ENCODE measurements at regions not wholly inside any gene's neighbourhood (a gene's known extent, or its start where the extent isn't known, plus 50 kb on each side); places are given as distances from the start of the nearest gene placed in this dataset.

DNA sequence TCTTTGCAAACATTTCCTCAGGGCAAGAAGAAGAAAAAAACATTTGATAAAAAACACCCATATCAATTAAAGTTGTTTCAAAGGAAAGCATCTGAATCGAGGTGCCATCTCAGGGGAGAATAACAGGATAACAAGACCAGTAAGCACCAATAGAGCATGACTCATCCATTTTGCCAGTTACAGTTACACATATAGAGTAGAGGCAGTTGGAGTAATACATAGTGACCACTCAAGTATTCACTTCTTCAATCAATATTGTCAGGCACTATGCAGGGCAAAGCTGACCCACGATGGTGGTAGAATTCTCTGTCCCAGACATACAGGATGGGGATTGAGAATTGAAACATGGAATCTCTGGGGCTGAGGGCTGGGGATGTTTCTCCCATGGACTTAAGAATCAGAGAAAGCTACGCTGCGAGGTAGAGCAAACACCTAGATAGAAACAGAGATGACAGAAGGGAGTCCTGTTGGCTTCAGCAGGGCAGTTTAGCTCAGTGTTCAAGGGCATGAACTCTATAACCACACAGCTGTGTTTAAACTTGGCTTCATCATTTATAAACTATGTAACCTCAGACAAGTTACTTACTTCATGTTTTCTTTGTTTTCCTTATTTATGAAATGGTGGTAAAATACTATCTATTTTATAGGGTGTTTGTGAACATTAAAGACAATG lies 186.4 kb upstream of the NANOGP8 start:
- H2AFZ ChIP-seq (ENCODE audit: low read depth, low read length): no peak overlapping the region
- no peak overlapping the region for H3K9ac ChIP-seq (replicated peaks; ENCODE audit: extremely low read depth, insufficient read depth, low read length)
- H3K27ac ChIP-seq (ENCODE audit: insufficient read depth, low read depth, low read length): no peak overlapping the region
- no peaks in the 10 kb centered on the region for H3K9me3 ChIP-seq (replicated peaks; ENCODE audit: control insufficient read depth, insufficient read depth, low read length)
- DNase-seq (ENCODE audit: low read depth, low spot score) (no peak), FAIRE-seq (no peak)
- no TSS peak for BruUV-seq (replicated peaks)
- H3K36me3 ChIP-seq (ENCODE audit: control insufficient read depth in 2 of 2, extremely low read depth in 1 of 2, insufficient read depth in 2 of 2, low read length in 2 of 2): no peaks in the 10 kb centered on the region
- ChIA-PET POLR2A (no interaction called here), CTCF (interaction anchor here (1.3 kb wide), 1 partner anchor 17 kb away, joined by 4 read pairs; no protein-coding TSS in a partner anchor)
- H3K79me2 ChIP-seq (ENCODE audit: control insufficient read depth, insufficient read depth, low read length): no peaks in the 10 kb centered on the region
- no peaks in the 10 kb centered on the region for H4K20me1 ChIP-seq (replicated peaks; ENCODE audit: control insufficient read depth, extremely low read depth, insufficient read depth, low read length)
- TF ChIP-seq JUN (IDR thresholded peaks at IDR 0.05; ENCODE audit: borderline replicate concordance, insufficient read depth, insufficient read length, low read depth) (peak; percentile 27), GATA2 (IDR thresholded peaks at IDR 0.05; ENCODE audit: insufficient read depth, insufficient read length, low read depth, low read length) (no peak)
- intact Hi-C loops (cut with micrococcal nuclease): no loop called here
- dilution Hi-C loops (cut with MboI; ENCODE audit: extremely low pct_ligation_motif_present, low sequenced_read_pairs): no loop called here
- H3K9me1 ChIP-seq (replicated peaks; ENCODE audit: control insufficient read depth, extremely low read depth, insufficient read depth, low read length): no peaks in the 10 kb centered on the region
- H3K4me1 ChIP-seq (ENCODE audit: control insufficient read depth, extremely low read depth, insufficient read depth, low read length): no peaks in the 10 kb centered on the region
- no peak overlapping the region for H3K4me2 ChIP-seq (ENCODE audit: insufficient read depth, low read length)
- no peaks in the 10 kb centered on the region for H3K27me3 ChIP-seq (ENCODE audit: control insufficient read depth in 2 of 2, insufficient read depth in 2 of 2, low read length in 2 of 2)
- no peak overlapping the region for H3K4me3 ChIP-seq (replicated peaks in 1 of 3; ENCODE audit: insufficient read depth in 1 of 3, low read depth in 1 of 3, low read length in 3 of 3)

DNA sequence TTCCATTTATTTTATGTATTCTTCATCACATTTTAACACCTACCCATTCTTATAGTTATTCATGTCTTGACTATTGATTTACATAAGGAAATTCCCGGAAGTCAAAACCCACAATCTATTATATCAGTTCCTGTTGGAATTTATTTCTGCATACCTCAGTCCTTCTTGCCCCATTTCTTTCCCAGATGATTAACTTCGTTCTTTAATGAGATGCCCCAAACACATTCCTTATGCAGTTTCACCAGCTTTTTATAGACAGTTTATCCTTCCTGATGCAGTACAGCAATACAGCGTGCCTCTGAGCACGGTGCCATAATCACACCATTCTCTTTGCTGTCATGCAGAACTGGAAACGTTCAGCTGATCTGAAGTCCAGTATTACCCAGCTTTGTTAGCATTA lies 175.8 kb upstream of the NANOGP8 start:
- Histone ChIP-seq H3K4me1 (ENCODE audit: control insufficient read depth, extremely low read depth, insufficient read depth, low read length) (no peaks in the 10 kb centered on the region), H3K27ac (ENCODE audit: insufficient read depth, low read depth, low read length) (no peak overlapping the region), H3K4me3 (replicated peaks in 1 of 3; ENCODE audit: insufficient read depth in 1 of 3, low read depth in 1 of 3, low read length in 3 of 3) (no peak overlapping the region), H3K36me3 (ENCODE audit: control insufficient read depth in 2 of 2, extremely low read depth in 1 of 2, insufficient read depth in 2 of 2, low read length in 2 of 2) (no peaks in the 10 kb centered on the region), H3K9me1 (replicated peaks; ENCODE audit: control insufficient read depth, extremely low read depth, insufficient read depth, low read length) (no peaks in the 10 kb centered on the region), H3K4me2 (ENCODE audit: insufficient read depth, low read length) (no peak overlapping the region), H2AFZ (ENCODE audit: low read depth, low read length) (no peak overlapping the region), H3K9ac (replicated peaks; ENCODE audit: extremely low read depth, insufficient read depth, low read length) (no peak overlapping the region), H3K9me3 (replicated peaks; ENCODE audit: control insufficient read depth, insufficient read depth, low read length) (no peaks in the 10 kb centered on the region), H3K27me3 (ENCODE audit: control insufficient read depth in 2 of 2, insufficient read depth in 2 of 2, low read length in 2 of 2) (no peaks in the 10 kb centered on the region), H3K79me2 (ENCODE audit: control insufficient read depth, insufficient read depth, low read length) (no peaks in the 10 kb centered on the region), H4K20me1 (replicated peaks; ENCODE audit: control insufficient read depth, extremely low read depth, insufficient read depth, low read length) (no peaks in the 10 kb centered on the region)
- POLR2A ChIA-PET: no interaction called here
- FAIRE-seq (no peak), DNase-seq (ENCODE audit: low read depth, low spot score) (no peak)
- dilution Hi-C loops (cut with MboI; ENCODE audit: extremely low pct_ligation_motif_present, low sequenced_read_pairs): no loop called here
- CTCF ChIA-PET: interaction anchor here (1.0 kb wide), 1 partner anchor 28 kb away, joined by 3 read pairs; no protein-coding TSS in a partner anchor
- BruUV-seq (replicated peaks): no TSS peak
- TF ChIP-seq, protein P1, sequence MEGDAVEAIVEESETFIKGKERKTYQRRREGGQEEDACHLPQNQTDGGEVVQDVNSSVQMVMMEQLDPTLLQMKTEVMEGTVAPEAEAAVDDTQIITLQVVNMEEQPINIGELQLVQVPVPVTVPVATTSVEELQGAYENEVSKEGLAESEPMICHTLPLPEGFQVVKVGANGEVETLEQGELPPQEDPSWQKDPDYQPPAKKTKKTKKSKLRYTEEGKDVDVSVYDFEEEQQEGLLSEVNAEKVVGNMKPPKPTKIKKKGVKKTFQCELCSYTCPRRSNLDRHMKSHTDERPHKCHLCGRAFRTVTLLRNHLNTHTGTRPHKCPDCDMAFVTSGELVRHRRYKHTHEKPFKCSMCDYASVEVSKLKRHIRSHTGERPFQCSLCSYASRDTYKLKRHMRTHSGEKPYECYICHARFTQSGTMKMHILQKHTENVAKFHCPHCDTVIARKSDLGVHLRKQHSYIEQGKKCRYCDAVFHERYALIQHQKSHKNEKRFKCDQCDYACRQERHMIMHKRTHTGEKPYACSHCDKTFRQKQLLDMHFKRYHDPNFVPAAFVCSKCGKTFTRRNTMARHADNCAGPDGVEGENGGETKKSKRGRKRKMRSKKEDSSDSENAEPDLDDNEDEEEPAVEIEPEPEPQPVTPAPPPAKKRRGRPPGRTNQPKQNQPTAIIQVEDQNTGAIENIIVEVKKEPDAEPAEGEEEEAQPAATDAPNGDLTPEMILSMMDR (IDR thresholded peaks at IDR 0.05; ENCODE audit: extremely low read depth in 1 of 2, insufficient read depth in 1 of 2, low read depth in 1 of 2, low read length in 2 of 2): no peak
- TF ChIP-seq MYC (IDR thresholded peaks at IDR 0.05; ENCODE audit: low read depth, low read length) (no peak), POLR2AphosphoS5 (IDR thresholded peaks at IDR 0.05; ENCODE audit: insufficient read depth, low read depth, low read length) (no peak), MAX (IDR thresholded peaks at IDR 0.05; ENCODE audit: insufficient read depth, insufficient read length) (no peak), GATA2 (IDR thresholded peaks at IDR 0.05; ENCODE audit: insufficient read depth, insufficient read length, low read depth, low read length) (no peak), FOS (IDR thresholded peaks at IDR 0.05; ENCODE audit: borderline replicate concordance, insufficient read depth, low read length) (no peak), EZH2 (IDR thresholded peaks at IDR 0.05; ENCODE audit: borderline replicate concordance, low read depth, low read length, severe bottlenecking) (no peak), JUN (IDR thresholded peaks at IDR 0.05; ENCODE audit: borderline replicate concordance, insufficient read depth, insufficient read length, low read depth) (no peak), POLR2A (IDR thresholded peaks at IDR 0.05; ENCODE audit: low read depth, low read length) (no peak)
- intact Hi-C loops (cut with micrococcal nuclease): no loop called here

Measured in endothelial cell of umbilical vein (primary cell).